AG10803 (cell line): ENCODE measurements at regions not wholly inside any gene's neighbourhood (a gene's known extent, or its start where the extent isn't known, plus 50 kb on each side); places are given as distances from the start of the nearest gene placed in this dataset.

Source experiments
- DNase-seq: peaks from one replicate; pipeline ENCODE4 v3.0.0; 2010; ENCODE audit warnings: low read depth
- H3K4me3 ChIP-seq: 2 replicates; pipeline ENCODE4 v1.5.1; 2011; ENCODE audit warnings: mild to moderate bottlenecking, low read length, control low read depth
- CTCF ChIP-seq: conservative IDR thresholded peaks from 2 replicates; pipeline ENCODE4 v1.5.1; 2011; ENCODE audit warnings: mild to moderate bottlenecking, low read length, control low read depth, inconsistent platforms

DNA sequence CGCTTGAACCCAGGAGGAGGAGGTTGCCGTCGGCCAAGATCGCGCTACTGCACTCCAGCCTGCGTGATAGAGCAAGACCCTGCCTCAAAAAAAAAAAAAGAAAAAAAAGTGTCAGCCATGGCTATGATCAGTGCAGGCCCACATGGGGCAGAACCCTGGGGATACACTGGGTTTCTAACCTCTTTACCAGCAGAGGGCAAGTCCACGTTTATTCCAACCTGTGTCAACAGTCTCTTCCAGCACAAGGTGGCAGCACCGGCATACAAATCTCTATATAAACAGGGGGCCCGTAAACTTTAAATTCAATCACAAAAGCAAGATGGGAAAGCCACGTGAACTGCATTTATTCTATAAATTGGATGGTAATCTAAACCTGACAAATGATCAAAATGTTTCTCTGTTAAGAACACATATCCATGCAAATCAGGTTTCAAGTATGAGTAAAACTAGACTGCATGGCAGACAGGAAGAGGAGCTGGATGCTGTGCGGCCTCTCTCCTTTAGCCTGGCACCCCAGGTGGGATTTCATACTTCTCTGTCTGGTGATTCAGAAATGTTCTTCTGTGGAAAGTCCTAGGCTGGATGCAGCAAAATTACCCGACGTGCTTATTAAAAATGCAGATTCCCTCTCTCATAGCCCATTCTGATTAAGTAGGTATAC is 60.0 kb upstream of the STEAP1B start:
- peak; percentile 99 for TF ChIP-seq CTCF
- no peak overlapping the region for H3K4me3 ChIP-seq
- DNase-seq = peak; percentile 86

DNA sequence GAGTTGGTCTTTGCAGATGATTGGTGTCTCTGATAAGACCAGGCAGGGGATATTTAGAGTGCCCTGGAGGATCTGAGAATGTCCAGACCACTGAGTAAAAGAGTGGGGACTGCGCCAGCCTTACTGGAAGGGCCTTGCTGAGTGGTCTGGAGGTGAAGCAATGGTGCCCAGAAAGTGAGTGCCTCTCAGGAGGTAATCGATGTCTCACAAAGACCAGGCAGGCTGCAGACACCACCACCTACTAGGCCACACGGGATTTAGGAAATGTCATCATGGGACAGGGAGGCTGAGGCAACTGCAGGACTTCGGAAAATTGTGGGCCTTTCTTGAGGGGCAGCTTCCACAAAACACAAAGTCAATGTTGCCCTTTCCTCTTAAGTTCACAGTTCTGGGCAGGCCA is 57.2 kb upstream of the STEAP1B start:
- TF ChIP-seq CTCF = no peak
- DNase-seq = no peak
- no peak overlapping the region for H3K4me3 ChIP-seq

DNA sequence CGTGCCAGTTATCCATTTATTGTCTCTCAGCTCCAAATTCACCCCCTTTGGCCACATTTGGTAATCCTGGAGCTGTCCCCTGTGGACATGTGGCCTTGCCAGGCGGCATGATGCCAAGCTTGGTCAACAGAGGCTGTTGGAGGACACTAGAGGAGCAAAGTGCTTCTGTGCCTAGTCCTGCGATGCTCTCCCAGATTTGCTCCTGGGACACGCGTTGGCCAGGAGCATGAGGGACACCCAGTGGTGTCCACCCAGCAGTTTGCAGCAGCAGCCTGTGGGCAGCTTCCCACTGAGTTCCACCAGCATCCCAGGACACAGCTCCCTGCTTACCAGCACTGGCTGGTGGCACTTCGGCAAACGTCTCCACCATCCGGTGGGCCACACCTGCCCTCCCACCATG is 55.5 kb upstream of the STEAP1B start:
- no peak for TF ChIP-seq CTCF
- no peak overlapping the region for H3K4me3 ChIP-seq
- DNase-seq = no peak

GRCh38 chr7:22554184-22554583 is 54.2 kb upstream of the STEAP1B start:
- no peak overlapping the region for H3K4me3 ChIP-seq
- DNase-seq = no peak
- no peak for TF ChIP-seq CTCF

GRCh38 chr7:22551768-22552513 is 52.0 kb upstream of the STEAP1B start:
- DNase-seq = no peak
- TF ChIP-seq CTCF = no peak
- no peak overlapping the region for H3K4me3 ChIP-seq

- TF ChIP-seq CTCF = no peak
- no peak overlapping the region for H3K4me3 ChIP-seq
- DNase-seq = no peak
Observed at GRCh38 chr7:22550514-22551030, 50.6 kb upstream of the STEAP1B start.
